ENCODE measurements at regions not wholly inside any gene's neighbourhood (a gene's known extent, or its start where the extent isn't known, plus 50 kb on each side); places are given as distances from the start of the nearest gene placed in this dataset.

GRCh38 chr6:40885139-40885774, 153.8 kb downstream of the UNC5CL start:
- H3K4me3 ChIP-seq (ENCODE audit: low read depth, low read length), result no peak overlapping the region
- no peak for TF ChIP-seq CTCF (IDR thresholded peaks at IDR 0.05; ENCODE audit: control insufficient read depth, extremely low read depth, insufficient read depth)
- DNase-seq (ENCODE audit: low read depth), result no peak

- DNase-seq (ENCODE audit: low read depth), result no peak
- no peak overlapping the region for H3K4me3 ChIP-seq (ENCODE audit: low read depth, low read length)
- no peak for TF ChIP-seq CTCF (IDR thresholded peaks at IDR 0.05; ENCODE audit: control insufficient read depth, extremely low read depth, insufficient read depth)
Observed at GRCh38 chr6:40882323-40882997, 156.6 kb downstream of the UNC5CL start.

GRCh38 chr6:40881501-40881900, 157.5 kb downstream of the UNC5CL start:
- no peak overlapping the region for H3K4me3 ChIP-seq (ENCODE audit: low read depth, low read length)
- no peak for TF ChIP-seq CTCF (IDR thresholded peaks at IDR 0.05; ENCODE audit: control insufficient read depth, extremely low read depth, insufficient read depth)
- no peak for DNase-seq (ENCODE audit: low read depth)

GRCh38 chr6:40880906-40881305, 158.1 kb downstream of the UNC5CL start:
- H3K4me3 ChIP-seq (ENCODE audit: low read depth, low read length), result no peak overlapping the region
- DNase-seq (ENCODE audit: low read depth), result no peak
- no peak for TF ChIP-seq CTCF (IDR thresholded peaks at IDR 0.05; ENCODE audit: control insufficient read depth, extremely low read depth, insufficient read depth)

GRCh38 chr6:40879169-40879568, 159.9 kb downstream of the UNC5CL start:
- H3K4me3 ChIP-seq (ENCODE audit: low read depth, low read length), result no peak overlapping the region
- no peak for DNase-seq (ENCODE audit: low read depth)
- TF ChIP-seq CTCF (IDR thresholded peaks at IDR 0.05; ENCODE audit: control insufficient read depth, extremely low read depth, insufficient read depth), result no peak

- no peak overlapping the region for H3K4me3 ChIP-seq (ENCODE audit: low read depth, low read length)
- no peak for TF ChIP-seq CTCF (IDR thresholded peaks at IDR 0.05; ENCODE audit: control insufficient read depth, extremely low read depth, insufficient read depth)
- DNase-seq (ENCODE audit: low read depth), result no peak
Observed at GRCh38 chr6:40877362-40877761, 161.7 kb downstream of the UNC5CL start.

- H3K4me3 ChIP-seq (ENCODE audit: low read depth, low read length), result no peak overlapping the region
- no peak for DNase-seq (ENCODE audit: low read depth)
- no peak for TF ChIP-seq CTCF (IDR thresholded peaks at IDR 0.05; ENCODE audit: control insufficient read depth, extremely low read depth, insufficient read depth)
Observed at GRCh38 chr6:40876336-40876735, 162.7 kb downstream of the UNC5CL start.

All from LNCaP clone FGC (cell line).